HEK293T (cell line): ENCODE measurements at regions not wholly inside any gene's neighbourhood (a gene's known extent, or its start where the extent isn't known, plus 50 kb on each side); places are given as distances from the start of the nearest gene placed in this dataset.

Experiments used
- CTCF ChIA-PET: fragments of 350-600 bp; formaldehyde crosslinking; extraction: SDS; loops from one replicate; lab custom pipeline; 2021; ENCODE audit warnings: antibody characterized with exemption, inconsistent platforms; lab: Yijun Ruan, JAX
- POLR2A ChIA-PET: fragments of 350-600 bp; formaldehyde crosslinking; extraction: SDS; loops from one replicate; lab custom pipeline; 2020; ENCODE audit warnings: antibody characterized with exemption, inconsistent platforms; lab: Yijun Ruan, JAX
- DNase-seq: peaks from one replicate; pipeline ENCODE4 v3.0.0; 2012; ENCODE audit warnings: mixed read lengths; ENCODE audit errors: extremely low spot score
- ARNT ChIP-seq: fragments of 450-650 bp; IDR thresholded peaks from 2 replicates; pipeline ENCODE4 v1.6.1; 2017; ENCODE audit warnings: mild to moderate bottlenecking
- BHLHE40 ChIP-seq: fragments of 450-650 bp; IDR thresholded peaks from 2 replicates; pipeline ENCODE4 v1.6.1; 2016; ENCODE audit warnings: mild to moderate bottlenecking, moderate library complexity, borderline replicate concordance
- CTBP1 ChIP-seq: fragments of 450-650 bp; IDR thresholded peaks from 2 replicates; pipeline ENCODE4 v1.6.1; 2016; ENCODE audit warnings: borderline replicate concordance
- ELF4 ChIP-seq: fragments of 450-650 bp; IDR thresholded peaks from 2 replicates; pipeline ENCODE4 v1.6.1; 2017; ENCODE audit warnings: antibody characterized with exemption
- FOXA1 ChIP-seq: fragments of 450-650 bp; IDR thresholded peaks from 2 replicates; pipeline ENCODE4 v1.6.1; 2016; ENCODE audit warnings: mild to moderate bottlenecking
- FOXK2 ChIP-seq: fragments of 450-650 bp; IDR thresholded peaks from 2 replicates; pipeline ENCODE4 v1.6.1; 2016; ENCODE audit warnings: mild to moderate bottlenecking
- FOXM1 ChIP-seq: fragments of 450-650 bp; IDR thresholded peaks from 2 replicates; pipeline ENCODE4 v1.6.1; 2017; ENCODE audit warnings: mild to moderate bottlenecking, borderline replicate concordance
- HDGF ChIP-seq: fragments of 450-650 bp; IDR thresholded peaks from 2 replicates; pipeline ENCODE4 v1.6.1; 2017; ENCODE audit warnings: antibody characterized with exemption, borderline replicate concordance
- L3MBTL2 ChIP-seq: fragments of 450-650 bp; conservative IDR thresholded peaks from 2 replicates; pipeline ENCODE4 v1.6.1; 2016; ENCODE audit warnings: mild to moderate bottlenecking
- LEF1 ChIP-seq: fragments of 450-650 bp; IDR thresholded peaks from 2 replicates; pipeline ENCODE4 v1.6.1; 2017; ENCODE audit warnings: mild to moderate bottlenecking, borderline replicate concordance
- NFRKB ChIP-seq: fragments of 450-650 bp; IDR thresholded peaks from 2 replicates; pipeline ENCODE4 v1.6.1; 2016; ENCODE audit warnings: mild to moderate bottlenecking, moderate library complexity
- SP1 ChIP-seq: fragments of 450-650 bp; IDR thresholded peaks from 2 replicates; pipeline ENCODE4 v1.6.1; 2017
- SUZ12 ChIP-seq: fragments of 450-650 bp; IDR thresholded peaks from 2 replicates; pipeline ENCODE4 v1.6.1; 2016; ENCODE audit warnings: mild to moderate bottlenecking
- TARDBP ChIP-seq: fragments of 450-650 bp; IDR thresholded peaks from 2 replicates; pipeline ENCODE4 v1.6.1; 2016
- ZNF384 ChIP-seq: fragments of 450-650 bp; IDR thresholded peaks from 2 replicates; pipeline ENCODE4 v1.6.1; 2016
- TF ChIP-seq, protein P1 (sequence below): fragments of 450-650 bp; IDR thresholded peaks from 2 replicates; pipeline ENCODE4 v1.6.1; 2016

- CTCF ChIA-PET, result no interaction called here
- TF ChIP-seq ARNT, result no peak
- TF ChIP-seq LEF1, result no peak
- no peak for TF ChIP-seq ZNF384
- TF ChIP-seq L3MBTL2, result no peak
- no peak for TF ChIP-seq BHLHE40
- no peak for TF ChIP-seq FOXK2
- no peak for TF ChIP-seq TARDBP
- TF ChIP-seq SP1, result no peak
- DNase-seq, result no peak
- POLR2A ChIA-PET, result no interaction called here
Measured at GRCh38 chrX:113124693-113125092, 284.1 kb upstream of the AMOT start.

- TF ChIP-seq TARDBP, result no peak
- no peak for TF ChIP-seq HDGF
- TF ChIP-seq ELF4, result no peak
- TF ChIP-seq LEF1, result no peak
- TF ChIP-seq L3MBTL2, result no peak
- TF ChIP-seq ZNF384, result no peak
- TF ChIP-seq CTBP1, result no peak
- TF ChIP-seq ARNT, result no peak
- no peak for TF ChIP-seq FOXM1
- no peak for TF ChIP-seq FOXK2
- TF ChIP-seq BHLHE40, result no peak
- no peak for TF ChIP-seq FOXA1
- no peak for TF ChIP-seq NFRKB
- TF ChIP-seq, protein P1, sequence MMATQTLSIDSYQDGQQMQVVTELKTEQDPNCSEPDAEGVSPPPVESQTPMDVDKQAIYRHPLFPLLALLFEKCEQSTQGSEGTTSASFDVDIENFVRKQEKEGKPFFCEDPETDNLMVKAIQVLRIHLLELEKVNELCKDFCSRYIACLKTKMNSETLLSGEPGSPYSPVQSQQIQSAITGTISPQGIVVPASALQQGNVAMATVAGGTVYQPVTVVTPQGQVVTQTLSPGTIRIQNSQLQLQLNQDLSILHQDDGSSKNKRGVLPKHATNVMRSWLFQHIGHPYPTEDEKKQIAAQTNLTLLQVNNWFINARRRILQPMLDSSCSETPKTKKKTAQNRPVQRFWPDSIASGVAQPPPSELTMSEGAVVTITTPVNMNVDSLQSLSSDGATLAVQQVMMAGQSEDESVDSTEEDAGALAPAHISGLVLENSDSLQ, result no peak
- TF ChIP-seq SP1, result no peak
- ChIA-PET CTCF (no interaction called here), POLR2A (no interaction called here)
- no peak for DNase-seq
Measured at GRCh38 chrX:113075521-113075920, 234.9 kb upstream of the AMOT start.

- no peak for DNase-seq
- ChIA-PET CTCF (no interaction called here), POLR2A (no interaction called here)
- no peak for TF ChIP-seq FOXK2
- TF ChIP-seq ARNT, result no peak
- TF ChIP-seq L3MBTL2, result no peak
- no peak for TF ChIP-seq CTBP1
- no peak for TF ChIP-seq ZNF384
- TF ChIP-seq, protein P1, result no peak
- TF ChIP-seq LEF1, result no peak
- no peak for TF ChIP-seq NFRKB
- TF ChIP-seq SUZ12, result no peak
- no peak for TF ChIP-seq BHLHE40
- no peak for TF ChIP-seq SP1
- TF ChIP-seq HDGF, result no peak
Measured at GRCh38 chrX:113059714-113060113, 219.1 kb upstream of the AMOT start.

- CTCF ChIA-PET, result no interaction called here
- DNase-seq, result no peak
- POLR2A ChIA-PET, result no interaction called here
- TF ChIP-seq, protein P1, result no peak
- TF ChIP-seq SP1 (no peak), LEF1 (no peak), ARNT (no peak), FOXM1 (no peak), L3MBTL2 (no peak), NFRKB (no peak), HDGF (no peak), TARDBP (no peak), CTBP1 (no peak)
Measured at GRCh38 chrX:113058634-113059033, 218.0 kb upstream of the AMOT start.

DNA sequence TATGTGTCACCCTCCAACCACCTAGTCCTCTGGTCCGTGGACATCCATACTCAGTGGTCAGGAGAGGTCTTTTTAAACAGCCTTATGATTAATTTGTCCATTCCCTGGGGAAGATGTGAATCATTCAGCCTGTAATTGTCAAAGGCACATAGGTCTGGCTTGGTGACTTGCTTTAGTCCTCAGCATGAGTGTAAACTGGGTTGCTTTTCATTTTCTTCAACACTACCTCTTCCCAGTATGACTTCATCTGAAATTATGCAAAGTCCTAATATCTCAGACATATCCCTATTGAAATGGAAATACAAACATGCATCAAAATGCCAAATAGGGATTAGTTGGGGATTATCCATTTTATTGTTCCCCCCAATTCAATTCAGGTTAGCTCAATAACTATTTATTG is 208.3 kb upstream of the AMOT start:
- TF ChIP-seq HDGF (no peak), CTBP1 (no peak), SUZ12 (no peak), FOXM1 (no peak), FOXA1 (no peak), NFRKB (no peak), L3MBTL2 (no peak), FOXK2 (no peak), LEF1 (no peak), ARNT (no peak), SP1 (no peak), ZNF384 (no peak)
- TF ChIP-seq, protein P1, result no peak
- ChIA-PET POLR2A (no interaction called here), CTCF (no interaction called here)
- DNase-seq, result no peak

- ChIA-PET POLR2A (no interaction called here), CTCF (no interaction called here)
- no peak for DNase-seq
Measured at GRCh38 chrX:113048480-113048879, 207.8 kb upstream of the AMOT start.

More at GRCh38 chrX:113048480-113048879, 207.8 kb upstream of the AMOT start:
- TF ChIP-seq FOXM1 (no peak), SP1 (no peak), TARDBP (no peak), SUZ12 (no peak), L3MBTL2 (no peak), ARNT (no peak), ELF4 (no peak), HDGF (no peak), FOXA1 (no peak)
